GM12865 (cell line): ENCODE measurements at regions not wholly inside any gene's neighbourhood (a gene's known extent, or its start where the extent isn't known, plus 50 kb on each side); places are given as distances from the start of the nearest gene placed in this dataset.

Source experiments
- DNase-seq: peaks from one replicate; pipeline ENCODE4 v3.0.0; 2010; ENCODE audit warnings: low read depth
- H3K4me3 ChIP-seq: 2 replicates; pipeline ENCODE4 v1.5.1; 2011; ENCODE audit warnings: mild to moderate bottlenecking, low read depth, low read length, control low read depth
- CTCF ChIP-seq: IDR thresholded peaks from 2 replicates; pipeline ENCODE4 v1.5.1; 2011; ENCODE audit warnings: low read length, control low read depth, low read depth, inconsistent platforms; ENCODE audit not compliant: insufficient read depth; ENCODE audit errors: missing control alignments

- DNase-seq, result no peak
- no peak overlapping the region for H3K4me3 ChIP-seq
- TF ChIP-seq CTCF, result no peak
Measured at GRCh38 chr18:39959839-39960238, 1995.2 kb upstream of the PIK3C3 start.

- no peak for TF ChIP-seq CTCF
- no peak overlapping the region for H3K4me3 ChIP-seq
Measured at GRCh38 chr18:39958876-39959275, 1996.2 kb upstream of the PIK3C3 start.

GRCh38 chr18:39952816-39953215, 2002.2 kb upstream of the PIK3C3 start:
- no peak overlapping the region for H3K4me3 ChIP-seq
- no peak for DNase-seq
- no peak for TF ChIP-seq CTCF

More at GRCh38 chr18:39958876-39959275, 1996.2 kb upstream of the PIK3C3 start:
- DNase-seq, result no peak

GRCh38 chr18:39951142-39951720, 2003.8 kb upstream of the PIK3C3 start:
- H3K4me3 ChIP-seq, result no peak overlapping the region
- TF ChIP-seq CTCF, result no peak
- no peak for DNase-seq

GRCh38 chr18:39946623-39947061, 2008.4 kb upstream of the PIK3C3 start:
- no peak overlapping the region for H3K4me3 ChIP-seq
- TF ChIP-seq CTCF, result no peak
- DNase-seq, result no peak

GRCh38 chr18:39945076-39945475, 2010.0 kb upstream of the PIK3C3 start:
- no peak for DNase-seq
- TF ChIP-seq CTCF, result no peak
- H3K4me3 ChIP-seq, result no peak overlapping the region

GRCh38 chr18:39942702-39943101, 2012.3 kb upstream of the PIK3C3 start:
- no peak for TF ChIP-seq CTCF
- DNase-seq, result no peak
- no peak overlapping the region for H3K4me3 ChIP-seq
